Endometrial microvascular endothelial cells (primary cell): ENCODE measurements at regions not wholly inside any gene's neighbourhood (a gene's known extent, or its start where the extent isn't known, plus 50 kb on each side); places are given as distances from the start of the nearest gene placed in this dataset.

ENCODE experiments used
- in situ Hi-C: cut with HindIII; loops from 2 replicates; pipeline ENCODE4 v1.10.0; 2017; ENCODE audit warnings: low sequenced_read_pairs, low pct_unique_long_range_greater_than_20kb; ENCODE audit errors: inconsistent ontology term

DNA sequence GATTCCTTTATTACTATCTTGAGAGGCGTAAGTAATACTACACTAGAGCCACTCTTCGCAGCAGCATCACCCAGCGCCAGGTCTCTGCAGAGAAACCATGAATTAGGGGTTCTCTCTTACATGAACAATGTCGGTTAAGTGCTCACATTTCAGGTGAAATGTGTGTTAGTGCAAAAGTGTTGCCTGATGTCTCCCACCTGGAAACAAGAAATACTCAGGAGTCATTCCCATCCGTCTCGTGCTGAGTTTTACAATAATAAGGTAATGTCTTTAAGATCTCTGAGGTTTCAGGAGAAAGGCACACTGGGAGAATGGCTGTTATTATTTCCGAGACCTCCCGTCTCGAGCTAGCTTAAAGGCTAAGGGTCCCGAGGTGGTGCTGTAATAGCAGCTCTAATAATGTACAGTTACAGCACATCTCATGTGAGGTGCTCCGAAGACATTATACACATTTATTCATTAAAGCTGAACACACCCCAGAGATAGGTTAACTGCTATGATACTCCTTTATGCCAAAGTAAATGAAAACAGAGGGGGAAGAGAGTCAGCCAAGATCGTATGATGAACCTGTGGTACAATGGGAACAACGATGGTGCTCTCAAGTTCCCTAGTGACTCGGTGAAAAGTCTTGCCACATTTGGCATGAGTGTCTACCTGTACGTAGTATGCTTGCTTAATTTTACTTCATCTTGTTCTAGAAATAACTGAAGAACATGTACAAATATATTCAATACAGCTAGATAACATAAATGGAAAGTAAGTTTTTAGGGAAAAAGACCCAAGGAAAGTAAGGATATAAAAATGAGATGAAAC lies 458.3 kb upstream of the CITED2 start:
- in situ Hi-C loops: no loop called here

DNA sequence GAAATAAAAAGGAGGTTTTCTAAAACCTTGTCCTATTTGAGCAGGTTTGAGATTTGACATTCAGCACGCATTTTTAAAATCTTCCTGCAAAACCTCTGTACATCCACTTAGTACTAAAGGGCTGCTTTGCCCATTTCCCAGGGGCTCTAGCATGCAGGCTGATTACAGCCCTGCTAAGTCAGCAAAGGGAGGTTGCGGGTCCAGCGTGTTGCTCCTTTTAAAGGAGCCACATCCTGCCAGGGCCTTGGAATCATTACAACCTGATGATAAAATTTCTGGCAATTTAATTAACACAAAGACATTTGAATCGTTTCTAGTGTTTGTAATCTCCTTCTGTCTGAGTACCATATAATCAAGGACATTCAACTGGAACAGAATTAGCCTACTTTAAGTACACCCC lies 455.1 kb upstream of the CITED2 start:
- in situ Hi-C loops: no loop called here

DNA sequence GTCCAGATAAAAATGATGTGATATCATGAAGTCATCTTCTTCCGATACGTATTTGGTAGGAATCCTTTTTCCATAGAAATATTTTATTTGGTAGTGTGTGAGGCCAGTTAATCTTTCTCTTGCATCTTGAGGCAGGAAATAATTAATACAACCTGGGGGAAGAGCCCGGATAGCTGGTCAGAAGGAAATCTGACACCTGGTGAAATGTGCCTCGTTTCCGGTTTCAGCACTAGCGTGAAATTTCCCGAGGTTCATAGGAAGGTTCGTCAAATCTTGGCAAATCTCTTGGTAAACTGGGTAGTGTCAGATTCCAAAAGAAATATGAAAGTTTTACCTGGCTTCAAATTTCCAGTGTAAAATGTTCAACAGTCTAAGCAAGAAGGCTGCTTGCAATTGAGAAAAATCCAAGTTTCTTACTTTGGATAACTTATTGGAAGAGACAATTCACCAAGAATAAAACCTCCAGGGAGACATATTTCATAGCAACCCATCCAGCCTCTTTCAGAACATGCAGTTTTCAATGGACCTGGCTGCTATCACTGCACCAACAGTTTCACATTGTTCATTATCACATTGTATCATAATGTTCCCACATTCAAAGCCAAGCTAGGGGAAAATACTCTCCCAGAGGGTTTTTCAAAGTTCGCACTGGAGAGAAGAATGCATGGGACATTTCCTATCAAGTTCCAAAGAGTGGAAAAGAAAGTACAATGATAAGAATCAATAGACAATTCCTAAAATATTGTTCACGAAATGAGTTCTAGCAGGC lies 454.5 kb upstream of the CITED2 start:
- in situ Hi-C loops: no loop called here

DNA sequence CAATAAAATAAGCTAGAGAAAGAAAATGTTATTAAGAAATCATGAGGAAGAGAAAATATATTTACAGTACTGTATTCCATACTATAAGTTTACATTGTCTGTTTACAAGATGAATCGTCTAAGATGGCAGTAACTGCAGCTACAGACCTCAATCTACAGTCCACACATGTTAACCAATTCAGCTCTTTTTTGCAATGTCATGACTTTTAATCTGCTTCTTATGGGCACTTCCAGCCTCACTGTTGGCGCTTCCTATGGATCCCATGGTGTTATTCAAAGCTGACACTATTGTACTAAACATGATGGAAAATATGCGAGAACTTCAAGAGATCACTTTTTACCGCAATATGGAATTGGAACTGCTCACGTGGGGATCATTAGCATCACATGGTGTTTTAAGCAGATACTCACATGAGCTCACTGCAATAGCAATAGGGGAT lies 451.5 kb upstream of the CITED2 start:
- in situ Hi-C loops: no loop called here

DNA sequence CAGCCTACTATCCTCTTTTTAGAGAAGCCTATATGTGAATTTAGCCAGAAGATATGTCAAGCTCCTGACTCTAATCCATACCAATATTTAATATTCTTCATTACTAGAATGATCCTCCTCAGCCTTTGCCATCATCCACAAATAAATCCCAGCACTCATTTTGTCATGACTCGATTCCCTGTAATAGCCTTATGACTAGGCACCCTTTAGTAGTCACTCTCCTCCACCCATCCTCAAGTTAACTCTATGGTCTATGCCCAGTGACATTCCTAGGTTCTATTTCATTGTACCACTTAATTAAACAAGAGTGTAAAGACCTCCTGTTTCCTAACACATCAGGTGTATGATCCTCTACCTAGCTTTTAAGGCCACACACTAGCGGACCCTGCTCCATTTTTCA lies 450.4 kb upstream of the CITED2 start:
- in situ Hi-C loops: no loop called here

DNA sequence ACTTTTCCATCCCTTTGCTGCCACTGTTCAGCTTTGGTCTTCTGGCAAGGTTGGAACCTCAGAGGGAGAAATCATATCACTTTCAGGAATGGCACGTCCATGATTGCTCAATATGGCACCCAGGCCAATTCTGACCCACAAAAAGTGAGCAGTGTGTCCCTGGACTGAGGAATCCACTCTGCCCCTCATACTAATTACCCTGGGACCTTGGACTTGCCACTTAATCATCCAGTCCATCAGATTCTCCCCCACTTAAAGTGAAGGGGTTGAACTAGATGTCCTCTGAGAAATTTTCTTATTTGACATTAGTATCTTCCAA lies 449.3 kb upstream of the CITED2 start:
- in situ Hi-C loops: no loop called here

DNA sequence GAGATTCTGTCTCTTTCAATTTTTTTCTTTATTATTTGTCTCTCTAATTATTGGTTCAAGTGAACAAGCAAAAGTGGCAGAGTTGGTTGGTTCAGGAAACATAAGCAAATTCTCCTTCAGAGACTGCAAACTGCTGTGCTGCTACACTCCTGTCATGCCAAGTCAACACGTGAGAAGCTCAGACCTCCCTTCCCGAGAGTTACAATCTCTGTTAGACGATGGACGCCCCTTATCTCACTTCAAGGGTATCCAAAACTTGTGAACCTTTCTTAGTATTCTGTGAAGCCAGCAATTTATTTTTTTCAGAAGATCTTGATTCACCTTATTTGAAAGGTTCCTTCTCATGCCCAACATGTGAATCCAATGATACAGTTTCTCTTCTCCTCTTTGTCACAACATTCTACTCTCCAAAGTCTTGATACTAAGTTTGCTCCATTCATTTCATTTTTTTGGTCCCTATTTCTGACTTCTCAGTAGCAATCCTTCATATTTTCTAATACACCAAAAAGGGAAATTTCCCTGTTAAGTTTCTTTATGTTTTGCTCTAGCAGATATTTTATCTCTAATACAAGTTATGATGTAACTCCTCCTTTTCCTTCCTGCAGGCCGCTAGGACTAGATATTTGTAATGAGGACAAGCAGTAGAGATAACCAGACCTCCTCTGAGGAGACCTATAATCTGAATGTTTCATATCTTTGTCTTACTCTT lies 448.8 kb upstream of the CITED2 start:
- in situ Hi-C loops: no loop called here

DNA sequence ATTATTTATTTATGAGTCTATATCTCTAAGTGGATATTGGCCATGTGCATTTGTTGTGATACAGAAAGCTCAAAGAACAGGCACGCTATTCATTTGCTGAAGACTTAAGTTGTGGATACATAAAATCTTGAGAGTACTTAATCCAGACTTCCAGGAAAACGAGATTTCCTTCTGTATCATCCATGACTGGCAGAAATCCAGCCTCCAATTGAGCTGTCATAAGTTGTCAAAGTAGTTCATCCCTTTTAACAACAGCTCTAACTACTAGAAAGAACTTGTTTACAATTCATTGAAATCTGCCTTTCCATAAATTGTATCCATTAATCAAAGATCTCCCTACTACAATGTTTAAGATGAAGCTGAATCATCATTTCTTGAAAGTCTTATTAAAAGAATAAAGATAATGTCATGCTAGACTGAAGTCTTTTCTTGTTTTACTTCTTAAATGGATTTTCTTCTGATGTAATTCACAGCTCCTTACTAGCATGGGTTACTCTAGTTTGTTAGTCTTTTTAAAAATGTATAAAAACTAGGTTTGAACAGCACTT lies 447.3 kb upstream of the CITED2 start:
- in situ Hi-C loops: no loop called here

DNA sequence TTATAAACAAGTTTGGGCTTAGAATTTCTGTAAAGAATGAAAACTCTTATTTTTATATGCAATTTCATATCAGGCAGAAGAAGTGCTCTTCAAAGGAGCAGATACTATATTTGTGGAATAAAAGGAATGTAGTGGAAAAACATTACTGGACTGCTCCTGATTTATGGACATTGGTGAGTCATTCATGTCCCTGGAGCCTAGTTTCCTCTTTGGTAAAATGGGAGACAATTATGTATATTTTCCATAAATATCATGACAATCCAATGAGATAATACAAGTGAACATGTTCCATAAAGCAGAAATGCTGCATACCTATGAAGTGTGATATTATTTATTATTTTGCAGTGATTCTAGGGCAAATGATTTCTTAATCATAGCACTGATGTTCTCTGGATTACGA lies 445.8 kb upstream of the CITED2 start:
- in situ Hi-C loops: no loop called here

DNA sequence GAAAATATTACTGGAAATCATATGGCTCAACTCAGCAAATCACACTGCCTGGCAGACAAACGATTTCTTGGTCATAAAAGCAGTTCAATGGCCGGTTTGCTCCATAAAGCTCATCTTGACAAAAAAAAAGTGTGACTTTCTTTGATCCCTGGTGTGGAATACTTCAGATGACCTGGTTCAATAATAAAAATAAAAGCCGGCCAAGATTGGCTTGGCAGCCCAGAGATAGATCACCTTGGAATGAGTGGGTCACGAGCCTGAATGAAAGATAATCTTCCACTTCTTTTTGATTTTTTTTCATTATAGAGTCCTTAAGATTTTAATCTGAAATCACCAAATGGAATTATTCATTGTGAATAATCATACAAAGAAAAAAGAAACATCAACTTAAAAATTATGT lies 445.3 kb upstream of the CITED2 start:
- in situ Hi-C loops: no loop called here

DNA sequence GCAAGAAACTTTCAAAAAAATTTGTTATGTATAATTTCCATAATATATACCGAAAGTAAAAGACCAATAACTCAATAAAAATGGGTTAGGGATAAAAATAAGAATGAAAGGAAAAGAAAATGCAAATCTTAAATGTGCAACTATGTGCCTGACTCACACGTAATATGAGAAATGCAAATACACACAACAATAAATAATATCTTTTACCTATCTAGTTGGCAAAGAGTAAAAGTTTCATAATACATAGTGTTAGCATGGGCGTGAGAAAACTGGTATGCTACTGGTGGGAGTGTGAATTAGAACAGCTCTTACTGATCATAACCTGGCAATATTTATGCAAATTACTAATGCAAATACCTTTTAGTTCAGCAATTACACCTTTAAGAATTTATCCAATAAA lies 438.5 kb upstream of the CITED2 start:
- in situ Hi-C loops: no loop called here

DNA sequence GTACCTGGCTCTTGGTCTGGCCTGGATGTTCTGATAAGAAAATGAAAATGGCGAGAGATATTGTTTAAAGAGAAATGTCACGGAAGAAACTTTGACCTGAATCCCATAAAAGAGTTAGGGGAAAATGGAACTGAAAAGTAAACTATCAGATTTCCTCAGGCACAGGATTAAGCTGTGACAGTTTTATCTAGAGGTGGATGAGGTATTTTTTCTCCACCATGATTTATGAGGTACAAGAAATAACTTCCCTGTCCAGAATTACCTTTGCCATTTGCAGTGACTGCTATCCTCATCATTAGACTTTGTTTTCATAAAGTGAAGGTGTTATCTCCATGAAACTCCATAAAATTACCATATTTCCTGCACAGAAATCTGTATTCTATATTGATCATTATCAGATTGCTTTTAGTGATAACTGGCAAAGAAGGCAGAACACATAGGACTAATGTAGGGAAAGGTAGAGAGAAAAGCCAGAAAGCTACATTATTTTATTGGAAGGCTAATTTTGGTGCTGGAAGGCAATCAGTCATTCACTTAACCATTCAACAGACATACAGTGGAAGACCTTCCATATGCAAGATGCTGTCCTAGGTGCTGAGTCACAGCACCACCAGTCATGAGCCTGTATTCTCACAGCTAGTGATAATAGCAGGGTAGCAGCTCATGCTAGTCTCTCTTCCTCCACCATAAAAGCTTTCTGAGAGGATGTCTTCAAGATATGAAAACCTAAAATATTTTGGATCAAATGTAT lies 427.3 kb upstream of the CITED2 start:
- in situ Hi-C loops: no loop called here

DNA sequence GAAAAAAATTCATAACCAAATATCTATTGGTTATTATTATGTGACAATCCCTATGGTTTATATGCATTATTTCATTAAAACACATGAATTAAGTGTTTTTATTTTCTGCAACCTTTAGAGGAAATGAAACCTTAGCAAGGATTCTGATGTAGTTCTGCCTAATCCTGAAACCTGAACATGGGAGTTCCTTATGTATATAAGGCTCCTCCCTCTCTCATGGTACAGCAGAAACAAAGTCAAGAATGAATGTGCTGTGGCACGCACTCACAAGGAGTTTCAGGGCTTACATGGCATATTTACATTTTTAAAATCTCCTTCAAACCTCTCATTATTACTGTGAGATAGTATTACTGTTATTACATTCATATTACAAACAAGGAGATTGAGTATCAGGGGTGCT lies 426.4 kb upstream of the CITED2 start:
- in situ Hi-C loops: no loop called here

DNA sequence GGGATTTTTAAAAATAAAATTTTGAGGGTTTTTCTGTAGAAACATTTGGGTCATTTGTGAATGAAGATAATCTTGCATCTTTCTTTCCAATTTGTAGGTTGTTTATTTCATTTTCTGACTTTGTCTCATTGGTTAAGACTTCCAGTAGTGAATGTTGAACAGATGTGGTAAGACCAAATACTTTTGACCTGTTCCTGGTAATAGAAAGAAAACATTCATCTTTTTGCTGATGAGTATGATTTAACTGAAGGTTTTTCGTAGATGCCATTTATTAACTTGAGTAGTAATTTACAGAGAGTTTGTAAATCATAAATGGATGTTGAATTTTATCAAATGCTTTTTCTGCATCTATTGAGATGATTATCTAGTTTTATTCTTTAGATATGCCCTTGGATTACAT lies 416.1 kb upstream of the CITED2 start:
- in situ Hi-C loops: no loop called here

DNA sequence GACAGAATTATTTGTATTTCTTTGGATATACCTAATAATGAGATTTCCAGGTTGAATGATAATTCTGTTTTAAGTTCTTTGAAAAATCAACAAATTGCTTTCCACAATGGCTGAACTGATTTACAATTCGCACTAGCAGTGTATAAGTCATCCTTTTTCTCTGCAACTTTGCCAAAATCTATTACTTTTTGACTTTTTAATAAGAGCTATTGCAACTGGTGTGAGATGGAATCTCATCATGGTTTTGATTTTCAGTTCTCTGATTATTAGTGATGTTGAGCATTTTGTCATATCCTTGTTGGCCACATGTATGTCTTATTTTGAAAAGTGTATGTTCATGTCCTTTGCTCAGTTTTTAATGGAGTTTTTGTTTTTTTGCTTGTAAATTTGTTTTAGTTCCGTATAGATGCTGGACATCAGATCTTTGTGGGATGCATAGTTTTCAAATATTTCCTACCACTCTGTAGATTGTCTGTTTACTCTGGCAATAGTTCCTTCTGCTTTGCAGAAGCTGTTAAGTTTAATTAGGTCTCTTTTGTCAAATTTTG lies 409.8 kb upstream of the CITED2 start:
- in situ Hi-C loops: no loop called here

DNA sequence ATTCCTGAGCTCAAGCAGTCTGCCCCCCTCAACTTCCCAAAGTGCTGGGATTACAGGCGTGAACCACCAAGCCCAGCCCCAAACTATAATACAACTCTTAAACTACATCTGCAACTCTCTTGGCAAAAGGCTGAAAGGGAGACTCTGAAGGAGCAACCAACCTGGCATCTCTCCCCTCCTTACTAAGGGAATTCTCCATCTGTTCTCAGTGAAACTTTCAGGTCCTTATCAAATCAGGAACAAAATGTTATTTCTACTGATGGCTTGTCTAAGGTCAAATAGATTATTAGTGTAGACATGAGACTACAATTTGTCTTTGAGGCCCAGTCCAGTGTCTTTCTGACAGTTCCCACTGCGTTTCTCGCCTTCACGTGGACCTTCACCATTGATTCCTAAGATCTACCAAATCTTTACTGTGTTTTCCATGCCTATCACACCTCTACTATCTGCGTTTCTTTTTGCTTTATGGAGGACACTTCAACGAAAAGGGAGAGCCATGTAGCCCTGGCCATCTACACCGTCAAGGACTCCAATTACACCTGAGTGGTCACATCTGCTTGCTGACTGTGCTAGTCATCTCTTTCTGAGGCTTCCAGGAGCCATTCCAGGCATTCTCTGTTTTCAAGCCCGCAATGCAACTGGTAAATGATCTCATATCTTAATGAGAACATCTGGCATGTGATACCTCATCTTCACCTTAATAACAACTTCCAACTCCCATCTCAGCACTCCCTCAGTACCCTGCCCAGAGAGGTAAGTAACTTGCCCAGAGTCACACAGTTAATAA lies 405.7 kb upstream of the CITED2 start:
- in situ Hi-C loops: no loop called here

DNA sequence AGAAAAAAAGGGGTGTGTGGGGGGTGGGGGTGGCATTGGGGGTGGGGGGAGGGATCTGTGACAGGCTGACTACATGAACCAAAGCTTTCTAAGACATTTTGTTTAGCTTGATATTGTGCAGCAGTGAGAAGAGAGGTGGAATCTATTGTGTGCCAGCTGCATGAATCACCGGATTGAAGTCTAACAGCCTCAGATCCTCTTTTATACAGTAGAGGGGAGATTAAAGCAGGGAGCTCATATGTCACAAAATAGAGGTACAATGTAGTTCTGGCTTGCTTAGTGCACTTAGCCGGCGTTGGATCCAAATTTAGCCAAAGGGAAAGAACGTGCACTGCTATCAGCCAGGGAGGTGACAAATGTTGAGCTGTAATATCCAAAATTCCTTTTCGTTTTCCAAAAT lies 404.2 kb upstream of the CITED2 start:
- in situ Hi-C loops: no loop called here

DNA sequence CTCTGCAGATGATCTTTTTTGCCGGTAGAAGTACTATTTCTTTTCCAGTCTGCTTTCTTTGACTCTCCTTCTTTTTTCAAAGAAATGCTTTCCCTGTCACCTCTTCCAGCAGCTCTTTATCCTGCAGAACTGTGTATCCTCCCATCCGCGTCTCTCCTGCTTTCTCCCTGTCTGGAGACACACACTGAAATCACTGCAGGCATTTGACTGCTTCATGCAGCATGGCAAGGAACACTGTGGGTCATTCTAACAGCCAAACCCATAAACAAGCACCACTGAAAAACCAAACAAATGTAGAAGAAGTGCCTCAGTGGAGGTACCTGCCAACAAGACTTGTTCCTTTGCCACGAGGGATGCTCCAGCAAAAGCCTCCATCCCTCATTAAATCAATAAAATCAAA lies 403.7 kb upstream of the CITED2 start:
- in situ Hi-C loops: no loop called here
